GM12873 (cell line): ENCODE measurements at regions not wholly inside any gene's neighbourhood (a gene's known extent, or its start where the extent isn't known, plus 50 kb on each side); places are given as distances from the start of the nearest gene placed in this dataset.

ENCODE experiments used
- CTCF ChIP-seq: IDR thresholded peaks from 2 replicates; pipeline ENCODE4 v1.5.1; 2012; ENCODE audit warnings: low read depth, mild to moderate bottlenecking, moderate library complexity, low read length, control low read depth; ENCODE audit not compliant: insufficient read depth; ENCODE audit errors: missing control alignments

GRCh38 chr4:166314902-166315301 lies 441.9 kb downstream of the TLL1 start:
- TF ChIP-seq CTCF = no peak

GRCh38 chr4:166315721-166316467 lies 442.9 kb downstream of the TLL1 start:
- TF ChIP-seq CTCF = no peak

GRCh38 chr4:166318810-166319525 lies 445.9 kb downstream of the TLL1 start:
- TF ChIP-seq CTCF = no peak

GRCh38 chr4:166323250-166323649 lies 450.2 kb downstream of the TLL1 start:
- no peak for TF ChIP-seq CTCF

- peak; percentile 42 for TF ChIP-seq CTCF
Observed at GRCh38 chr4:166324321-166324720, 451.3 kb downstream of the TLL1 start.

GRCh38 chr4:166335256-166335938 lies 462.4 kb downstream of the TLL1 start:
- no peak for TF ChIP-seq CTCF

- no peak for TF ChIP-seq CTCF
Observed at GRCh38 chr4:166341992-166342391, 469.0 kb downstream of the TLL1 start.
